ENCODE measurements at regions not wholly inside any gene's neighbourhood (a gene's known extent, or its start where the extent isn't known, plus 50 kb on each side); places are given as distances from the start of the nearest gene placed in this dataset.

GRCh38 chr4:152175586-152175985 is 360.3 kb downstream of the FBXW7 start:
- DNase-seq = no peak
- Histone ChIP-seq H3K4me1 (no peaks in the 10 kb centered on the region), H3K36me3 (no peaks in the 10 kb centered on the region), H3K27me3 (no peaks in the 10 kb centered on the region), H3K27ac (no peak overlapping the region), H3K9me3 (no peaks in the 10 kb centered on the region), H3K4me3 (no peak overlapping the region)
- 89 to 95% methylated on average over 2 of the region's 2 CpGs for WGBS, 2 donors
- intact Hi-C loops (cut with DNase I) = no loop called here
- TF ChIP-seq CTCF (IDR thresholded peaks at IDR 0.05) = no peak
- ATAC-seq = no peak

GRCh38 chr4:152172146-152172545 is 363.7 kb downstream of the FBXW7 start:
- no peaks in the 10 kb centered on the region for H3K4me1 ChIP-seq
- no peaks in the 10 kb centered on the region for H3K9me3 ChIP-seq
- no peak for TF ChIP-seq CTCF (IDR thresholded peaks at IDR 0.05)
- H3K27me3 ChIP-seq = no peaks in the 10 kb centered on the region
- no peaks in the 10 kb centered on the region for H3K36me3 ChIP-seq
- no peak overlapping the region for H3K4me3 ChIP-seq
- DNase-seq (no peak), ATAC-seq (no peak)
- no peak overlapping the region for H3K27ac ChIP-seq
- WGBS, 2 donors = 82 to 88% methylated on average over 6 of the region's 6 CpGs
- intact Hi-C loops (cut with DNase I) = no loop called here

- H3K27ac ChIP-seq = no peak overlapping the region
- no peak for TF ChIP-seq CTCF (IDR thresholded peaks at IDR 0.05)
- intact Hi-C loops (cut with DNase I) = no loop called here
- WGBS, 2 donors = 82 to 92% methylated on average over 4 of the region's 4 CpGs
- ATAC-seq = no peak
- no peaks in the 10 kb centered on the region for H3K27me3 ChIP-seq
- no peak for DNase-seq
- H3K4me1 ChIP-seq = no peaks in the 10 kb centered on the region
- no peaks in the 10 kb centered on the region for H3K9me3 ChIP-seq
- no peak overlapping the region for H3K4me3 ChIP-seq
- no peaks in the 10 kb centered on the region for H3K36me3 ChIP-seq
These were observed 364.3 kb downstream of the FBXW7 start for GRCh38 chr4:152171556-152171955.

- intact Hi-C loops (cut with DNase I) = loop anchor here in 1 of 10 donors (10.0 kb wide), 1 partner anchor 115 kb away; no protein-coding TSS in a partner anchor
- ATAC-seq (no peak), DNase-seq (no peak)
- WGBS, 2 donors = 51 to 59% methylated on average over 6 of the region's 6 CpGs
- no peak overlapping the region for H3K4me3 ChIP-seq
- no peaks in the 10 kb centered on the region for H3K36me3 ChIP-seq
- no peaks in the 10 kb centered on the region for H3K27me3 ChIP-seq
- no peak for TF ChIP-seq CTCF (IDR thresholded peaks at IDR 0.05)
- no peak overlapping the region for H3K27ac ChIP-seq
- no peaks in the 10 kb centered on the region for H3K4me1 ChIP-seq
- H3K9me3 ChIP-seq = no peaks in the 10 kb centered on the region
These were observed 366.2 kb downstream of the FBXW7 start for GRCh38 chr4:152169683-152170082.

Data from heart right ventricle (tissue), 16 donors.